NCI-H2171 treated with DMSO at 0.1 percent for 48 hours (cell line): ENCODE measurements at regions not wholly inside any gene's neighbourhood (a gene's known extent, or its start where the extent isn't known, plus 50 kb on each side); places are given as distances from the start of the nearest gene placed in this dataset.
A peak's percentile ranks its signal among the peaks of the same experiment; 100 is the strongest.

Source experiments
- DNase-seq: peaks from one replicate; lab custom pipeline; 2025; lab: John Stamatoyannopoulos, UW

DNA sequence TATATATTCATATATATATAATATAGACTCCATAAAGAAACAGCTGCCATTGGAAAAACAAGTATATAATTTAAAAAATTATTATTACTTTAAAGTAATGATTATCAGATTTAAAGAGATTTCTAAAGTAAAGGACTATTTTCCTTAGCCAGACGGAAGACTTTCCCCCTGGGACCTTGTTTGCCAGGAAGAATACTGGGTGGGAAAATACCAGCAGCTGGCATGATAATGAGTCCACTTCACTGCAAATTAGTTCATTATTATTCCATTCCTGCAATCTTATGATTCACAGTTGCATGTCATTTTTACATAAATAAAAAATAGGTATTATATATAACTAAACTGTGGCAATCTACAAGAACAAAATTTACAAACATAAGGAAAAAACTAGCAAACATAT lies 339.8 kb upstream of the CDH7 start:
- peak; percentile 97 for DNase-seq

- DNase-seq, result peak; percentile 96
Observed at GRCh38 chr18:65409261-65409660, 341.6 kb upstream of the CDH7 start.

- DNase-seq, result no peak
Observed at GRCh38 chr18:65403534-65403933, 347.3 kb upstream of the CDH7 start.

GRCh38 chr18:65399091-65399490 lies 351.7 kb upstream of the CDH7 start:
- DNase-seq, result no peak

- DNase-seq, result no peak
Observed at GRCh38 chr18:65398347-65399075, 352.3 kb upstream of the CDH7 start.

GRCh38 chr18:65380986-65381385 lies 369.8 kb upstream of the CDH7 start:
- no peak for DNase-seq

DNA sequence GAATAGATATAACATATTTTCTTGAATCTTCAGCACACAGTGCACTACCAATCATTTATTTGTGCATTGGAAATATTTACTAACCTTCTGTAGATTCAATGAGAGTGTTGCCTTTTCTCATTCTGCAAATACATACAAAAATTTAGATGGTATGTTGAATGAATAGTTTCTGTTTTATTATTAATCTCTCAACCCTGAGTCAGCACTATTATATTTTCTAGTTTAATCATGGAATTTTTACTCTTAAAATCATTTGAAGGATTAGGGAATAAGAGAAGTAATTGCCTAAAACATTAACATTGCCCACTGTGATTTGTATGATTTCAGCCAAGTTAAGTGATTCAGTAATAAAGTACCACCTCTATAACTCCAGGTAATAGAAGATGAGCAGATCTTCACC lies 370.2 kb upstream of the CDH7 start:
- no peak for DNase-seq

GRCh38 chr18:65372904-65373303 lies 377.9 kb upstream of the CDH7 start:
- no peak for DNase-seq

DNA sequence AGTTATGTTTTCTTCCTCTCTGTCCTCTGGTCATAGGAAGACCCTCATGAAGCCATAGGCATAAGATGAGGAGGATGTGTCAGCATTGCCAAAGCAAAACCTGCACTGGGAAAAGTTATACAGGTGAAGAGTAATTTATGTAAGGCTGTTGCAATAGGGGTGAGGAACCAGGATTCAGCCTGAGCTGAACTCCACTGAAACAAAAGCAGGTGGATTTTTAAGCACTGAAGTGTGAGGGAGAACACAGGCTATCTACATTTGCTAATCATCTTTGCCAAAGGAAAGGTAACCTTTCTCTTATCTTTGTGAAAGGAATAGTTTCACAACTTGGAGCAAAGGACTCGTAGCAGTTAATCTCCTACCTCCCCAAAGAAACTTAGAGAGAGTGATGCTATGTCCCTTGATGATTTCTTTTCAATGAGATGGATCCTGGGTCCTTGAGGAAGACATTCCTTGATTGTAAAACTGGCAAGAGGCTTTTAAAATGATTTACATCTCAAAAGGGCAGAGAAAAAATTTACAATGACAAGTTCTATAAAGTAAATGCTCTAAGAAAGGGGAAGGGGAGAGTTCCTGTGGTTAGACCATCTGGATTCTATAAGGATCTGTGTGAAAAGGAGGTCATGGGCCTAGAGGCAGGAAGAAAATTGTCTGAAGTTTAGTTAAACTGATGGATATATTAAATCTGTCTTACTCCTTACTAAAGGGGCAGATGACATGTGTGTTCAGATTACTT lies 385.4 kb upstream of the CDH7 start:
- DNase-seq, result no peak

DNA sequence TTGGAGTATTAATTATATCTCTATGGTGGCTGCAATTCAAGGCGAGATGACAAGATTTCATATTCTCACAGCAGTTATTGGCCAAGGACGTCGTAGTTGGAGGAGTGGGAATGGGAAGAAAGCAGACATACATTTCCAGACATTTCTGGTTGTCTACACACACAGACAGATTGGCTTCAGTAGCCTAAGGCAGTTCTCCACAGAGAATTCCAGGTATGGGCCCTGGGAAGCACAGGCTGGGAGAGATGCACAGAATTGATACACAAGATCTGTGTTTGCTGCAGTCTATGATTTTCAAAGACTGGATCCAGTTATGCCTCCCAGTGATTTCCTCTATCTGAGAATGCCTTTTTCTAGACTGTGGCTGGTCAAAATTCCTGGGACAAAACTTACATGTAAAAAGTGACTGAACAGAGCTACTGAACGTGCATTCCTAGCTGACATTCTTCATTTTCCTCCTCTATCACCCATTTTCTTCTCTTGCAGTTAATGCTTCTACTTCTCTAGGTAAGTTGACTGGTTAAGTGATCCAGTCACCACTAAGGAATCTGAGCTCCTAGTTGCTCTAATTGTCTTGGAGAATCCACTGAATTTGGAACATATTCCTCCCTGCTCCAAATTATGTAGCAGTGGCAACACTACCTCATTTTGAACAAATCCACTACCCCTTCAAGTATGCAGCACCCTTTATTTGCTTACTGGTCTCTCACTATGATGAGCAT lies 386.7 kb upstream of the CDH7 start:
- DNase-seq, result no peak

GRCh38 chr18:65363011-65363410 lies 387.8 kb upstream of the CDH7 start:
- DNase-seq, result no peak

DNA sequence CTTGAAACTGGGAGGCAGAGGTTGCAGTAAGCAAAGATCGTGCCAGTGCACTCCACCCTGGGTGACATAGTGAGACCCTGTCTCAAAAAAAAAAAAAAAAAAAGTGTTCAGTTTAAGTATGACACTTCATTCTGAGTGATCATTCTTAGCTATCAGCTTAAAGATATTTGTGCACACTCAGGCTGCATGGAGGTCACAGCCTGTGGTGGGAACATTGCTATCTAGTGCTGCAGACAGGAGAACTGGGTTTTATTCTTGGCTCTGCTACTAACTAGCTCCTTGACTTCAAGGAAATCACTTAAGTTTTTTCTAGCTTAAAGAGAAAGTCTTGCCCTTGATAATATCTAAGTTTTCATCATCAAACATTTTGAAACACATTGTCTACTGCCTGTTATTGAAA lies 391.3 kb upstream of the CDH7 start:
- DNase-seq, result no peak

DNA sequence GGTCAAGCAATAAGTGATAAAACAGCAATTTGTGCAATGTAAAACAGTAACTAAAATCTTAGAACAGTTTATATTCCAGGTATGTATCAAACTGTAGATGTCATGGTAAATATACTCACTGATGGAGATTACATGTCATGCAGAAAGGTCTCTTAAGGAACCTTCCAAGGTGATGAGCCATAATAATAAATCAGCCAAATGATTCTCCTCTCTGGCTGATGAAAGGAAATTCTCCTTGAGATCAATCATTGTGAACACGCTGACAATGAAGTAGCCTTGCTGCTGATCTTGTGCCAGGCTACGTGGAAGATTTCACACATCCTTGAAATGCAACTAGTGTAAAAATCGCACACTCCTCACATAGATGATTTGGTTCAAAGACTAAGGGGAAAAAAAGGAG lies 392.5 kb upstream of the CDH7 start:
- no peak for DNase-seq

DNA sequence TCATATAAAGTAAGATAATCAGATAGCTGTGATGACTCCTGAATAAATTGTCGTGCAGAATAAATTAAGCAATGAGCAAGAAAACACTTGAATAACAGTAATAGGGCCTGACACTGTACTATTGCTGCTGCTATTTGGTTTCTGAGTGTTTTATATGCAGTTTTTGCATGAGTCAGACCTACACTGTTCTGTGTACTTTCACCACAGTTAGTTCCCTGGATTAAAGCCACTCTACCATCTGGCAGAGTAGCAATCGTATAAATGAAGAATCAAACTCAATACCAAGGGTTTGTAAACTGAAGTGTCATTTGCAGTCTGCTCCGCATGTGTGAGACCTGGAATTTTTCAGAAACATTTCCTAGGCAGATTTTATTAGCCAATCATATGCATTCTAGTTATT lies 398.6 kb upstream of the CDH7 start:
- DNase-seq, result peak; percentile 67

GRCh38 chr18:65349635-65350034 lies 401.2 kb upstream of the CDH7 start:
- DNase-seq, result no peak

DNA sequence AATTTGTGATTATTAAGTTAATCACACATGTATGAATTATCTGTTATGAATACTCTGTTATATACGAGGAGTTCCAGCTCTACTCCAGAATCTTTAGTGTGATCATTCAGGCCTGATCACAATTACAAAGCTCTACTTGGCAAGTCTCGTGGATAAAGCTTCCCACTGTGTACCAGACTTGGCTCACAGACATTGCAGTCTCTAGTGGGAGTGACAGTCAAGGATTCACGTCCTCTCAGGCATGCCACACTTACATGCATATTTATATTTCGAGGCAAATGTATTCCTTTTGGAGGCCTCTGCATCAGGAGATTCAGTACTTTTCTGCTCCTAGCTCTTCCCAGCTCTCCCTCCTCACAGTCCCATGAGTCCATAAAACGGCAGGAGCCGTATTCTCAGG lies 403.4 kb upstream of the CDH7 start:
- DNase-seq, result no peak

DNA sequence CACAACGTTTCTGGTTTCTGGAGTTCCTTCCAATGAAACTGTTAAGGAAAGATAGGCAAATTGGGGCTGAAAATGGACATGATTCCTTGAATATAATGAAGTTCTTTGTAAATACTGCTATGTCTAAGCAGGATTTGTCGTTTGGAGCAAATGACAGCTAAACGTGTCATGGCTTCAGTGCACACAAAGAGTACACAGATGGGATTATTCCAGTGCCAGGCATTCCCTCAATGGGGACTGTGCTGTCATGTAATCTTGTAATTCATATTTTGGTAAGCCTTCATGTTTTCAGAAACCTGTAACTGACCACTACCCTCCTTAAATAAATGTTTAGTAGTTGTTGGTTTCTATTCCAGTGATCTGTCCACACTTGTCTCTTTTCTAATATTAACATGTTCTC lies 404.7 kb upstream of the CDH7 start:
- no peak for DNase-seq

GRCh38 chr18:65343571-65343970 lies 407.2 kb upstream of the CDH7 start:
- DNase-seq, result no peak

DNA sequence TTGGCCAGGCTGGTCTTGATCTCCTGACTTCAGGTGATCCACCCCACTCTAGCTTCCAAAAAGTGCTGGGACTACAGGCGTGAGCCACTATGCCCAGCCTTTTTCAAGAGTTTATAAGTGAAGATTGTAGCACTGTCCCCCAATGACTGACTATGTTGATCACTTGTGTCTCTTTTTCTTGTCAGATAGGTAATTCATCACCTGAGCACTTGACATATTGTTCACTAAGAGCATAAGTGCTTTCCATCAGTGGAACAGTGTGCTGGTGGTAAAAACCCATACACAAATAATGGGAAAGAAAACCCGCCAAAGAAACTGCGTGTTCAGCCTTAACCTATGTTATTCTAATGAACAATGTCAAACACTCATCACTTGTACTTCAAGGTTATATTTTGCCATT lies 414.4 kb upstream of the CDH7 start:
- no peak for DNase-seq

DNA sequence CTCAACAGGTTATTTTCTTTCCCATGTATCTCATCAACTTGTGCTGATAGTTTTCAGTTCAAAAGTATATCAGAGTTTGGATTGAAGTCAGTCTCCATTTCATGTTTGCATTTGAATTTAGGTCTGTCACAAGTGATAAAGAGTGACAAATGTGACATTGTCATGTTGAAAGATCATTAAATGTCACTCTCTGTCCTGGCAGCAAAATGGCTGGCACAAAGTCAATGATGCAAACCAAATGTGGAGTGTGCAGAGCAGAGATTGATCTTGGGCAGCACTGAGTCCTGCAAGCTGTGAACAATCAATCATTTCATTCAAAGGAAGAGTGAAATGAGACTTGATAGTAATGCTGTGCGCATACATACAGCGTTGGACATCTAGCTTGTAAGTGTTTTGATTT lies 421.8 kb upstream of the CDH7 start:
- DNase-seq, result no peak

DNA sequence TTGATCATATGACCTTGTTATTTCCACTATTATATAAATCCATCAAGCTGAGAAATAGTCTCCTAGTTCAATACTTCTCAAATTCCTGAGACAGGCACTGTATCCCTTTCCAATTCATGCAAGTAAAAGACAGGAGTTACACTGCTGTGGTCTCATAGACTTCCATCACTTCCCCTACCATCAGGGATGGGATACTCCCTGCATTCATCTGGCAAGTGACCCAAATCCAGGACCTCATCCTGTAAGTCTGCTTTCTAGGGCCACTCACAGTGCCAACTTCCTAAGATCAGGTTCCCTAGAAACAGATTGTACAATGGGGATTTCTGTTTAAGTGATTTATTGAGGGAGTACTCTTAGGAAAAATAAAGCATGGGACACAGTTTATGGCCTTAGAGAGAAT lies 424.0 kb upstream of the CDH7 start:
- DNase-seq, result no peak

DNA sequence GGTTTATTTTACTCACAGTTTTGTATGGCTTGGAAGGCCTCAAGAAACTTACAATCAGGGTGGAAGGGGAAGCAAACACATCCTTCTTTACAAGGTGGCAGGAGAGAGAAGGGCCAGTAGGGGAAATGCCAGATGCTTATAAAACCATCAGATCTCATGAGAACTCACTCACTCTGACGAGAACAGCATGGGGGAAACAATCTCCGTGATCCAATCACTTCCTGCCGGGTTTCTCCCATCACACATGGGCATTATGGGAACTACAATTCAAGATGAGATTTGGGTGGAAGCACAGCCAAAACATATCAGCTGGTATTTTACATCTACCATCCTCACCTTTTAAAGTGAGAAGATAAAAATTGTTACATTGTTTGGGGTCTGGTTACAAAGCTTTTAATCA lies 427.9 kb upstream of the CDH7 start:
- DNase-seq, result peak; percentile 11

DNA sequence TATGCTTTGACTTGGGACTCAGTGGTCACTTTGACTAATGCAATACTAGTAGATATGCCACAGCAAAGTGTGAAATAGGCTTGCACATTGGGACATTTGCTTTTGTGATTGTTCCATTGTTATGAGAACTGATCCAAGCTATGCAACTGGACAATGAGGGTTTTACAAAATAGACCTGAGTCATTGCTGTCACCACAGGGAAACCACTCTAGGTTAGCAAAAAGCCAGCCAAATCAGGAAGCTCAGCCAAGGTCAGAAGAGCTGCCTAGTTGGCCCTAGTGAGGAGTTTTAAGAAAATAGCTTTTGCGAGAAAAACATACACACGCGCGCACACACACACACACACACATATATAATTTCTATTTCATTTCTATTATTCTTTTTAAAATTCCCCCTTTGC lies 452.4 kb upstream of the CDH7 start:
- DNase-seq, result no peak
